D721Med (cell line): ENCODE measurements at regions not wholly inside any gene's neighbourhood (a gene's known extent, or its start where the extent isn't known, plus 50 kb on each side); places are given as distances from the start of the nearest gene placed in this dataset.
A peak's percentile ranks its signal among the peaks of the same experiment; 100 is the strongest.

Experiments
- DNase-seq: peaks from one replicate; pipeline ENCODE4 v3.0.0; 2011; ENCODE audit warnings: low spot score; ENCODE audit not compliant: insufficient read length
- FAIRE-seq: peaks from 2 replicates; lab custom pipeline; 2011; peaks lifted over from hg19 to GRCh38; lab: Jason Lieb, UNC
- CTCF ChIP-seq: IDR thresholded peaks from 2 replicates; pipeline ENCODE4 v1.5.1; 2012; ENCODE audit warnings: mild to moderate bottlenecking, control low read depth; ENCODE audit not compliant: insufficient read depth; ENCODE audit errors: missing control alignments

GRCh38 chr16:85480727-85481101 lies 132.4 kb upstream of the GSE1 start:
- FAIRE-seq (no peak), DNase-seq (no peak)
- TF ChIP-seq CTCF: no peak

GRCh38 chr16:85481206-85481605 lies 131.9 kb upstream of the GSE1 start:
- FAIRE-seq (no peak), DNase-seq (no peak)
- no peak for TF ChIP-seq CTCF

- no peak for TF ChIP-seq CTCF
- FAIRE-seq (no peak), DNase-seq (no peak)
These were observed 131.4 kb upstream of the GSE1 start for GRCh38 chr16:85481738-85482137.

- TF ChIP-seq CTCF: no peak
- no peak for DNase-seq
- FAIRE-seq: no peak
These were observed 129.7 kb upstream of the GSE1 start for GRCh38 chr16:85483424-85483823.

GRCh38 chr16:85484347-85485300 lies 128.5 kb upstream of the GSE1 start:
- no peak for FAIRE-seq
- TF ChIP-seq CTCF: no peak
- no peak for DNase-seq

GRCh38 chr16:85485379-85485778 lies 127.7 kb upstream of the GSE1 start:
- FAIRE-seq (no peak), DNase-seq (peak; percentile 70)

More at GRCh38 chr16:85485379-85485778, 127.7 kb upstream of the GSE1 start:
- TF ChIP-seq CTCF: peak; percentile 38
